Neural crest cell (in vitro differentiated cells): ENCODE measurements at regions not wholly inside any gene's neighbourhood (a gene's known extent, or its start where the extent isn't known, plus 50 kb on each side); places are given as distances from the start of the nearest gene placed in this dataset.

Experiments
- DNase-seq: peaks from one replicate; pipeline ENCODE4 v3.0.0; 2021; ENCODE audit warnings: low read depth, mixed read lengths, low spot score
- H3K27ac Mint-ChIP-seq: one replicate; pipeline ENCODE4 v1.8.0; 2021; ENCODE audit warnings: mild to moderate bottlenecking, mixed read lengths; ENCODE audit not compliant: unreplicated experiment
- H3K27me3 Mint-ChIP-seq: 2 replicates; pipeline ENCODE4 v1.8.0; 2021; ENCODE audit warnings: low read depth, mild to moderate bottlenecking, mixed read lengths
- H3K36me3 Mint-ChIP-seq: 2 replicates; pipeline ENCODE4 v1.8.0; 2021; ENCODE audit warnings: low read depth, mild to moderate bottlenecking, mixed read lengths
- H3K4me1 Mint-ChIP-seq: 2 replicates; pipeline ENCODE4 v1.8.0; 2021; ENCODE audit warnings: mixed read lengths
- H3K4me3 Mint-ChIP-seq: one replicate; pipeline ENCODE4 v1.8.0; 2021; ENCODE audit warnings: mild to moderate bottlenecking, mixed read lengths
- H3K9me3 Mint-ChIP-seq: 2 replicates; pipeline ENCODE4 v1.8.0; 2021; ENCODE audit warnings: mixed read lengths
- CTCF ChIP-seq: fragments of 200-600 bp; sonication (generic); conservative IDR thresholded peaks from 2 replicates; pipeline ENCODE4 v1.5.0; 2021; ENCODE audit warnings: antibody characterized with exemption, mild to moderate bottlenecking

GRCh38 chr5:32880796-32881195 lies 169.7 kb downstream of the NPR3 start:
- peaks cover 22% of the 10 kb centered on the region for H3K9me3 Mint-ChIP-seq
- TF ChIP-seq CTCF = no peak
- no peaks in the 10 kb centered on the region for H3K27me3 Mint-ChIP-seq

GRCh38 chr5:32887390-32887789 lies 176.3 kb downstream of the NPR3 start:
- Mint-ChIP-seq H3K36me3 (peaks cover 4% of the 10 kb centered on the region), H3K9me3 (peaks cover 15% of the 10 kb centered on the region), H3K27ac (no peak overlapping the region), H3K4me3 (no peak overlapping the region), H3K27me3 (no peaks in the 10 kb centered on the region), H3K4me1 (no peaks in the 10 kb centered on the region)
- DNase-seq = no peak
- TF ChIP-seq CTCF = no peak

More at GRCh38 chr5:32880796-32881195, 169.7 kb downstream of the NPR3 start:
- DNase-seq = no peak
- Mint-ChIP-seq H3K4me1 (no peaks in the 10 kb centered on the region), H3K4me3 (no peak overlapping the region), H3K27ac (no peak overlapping the region), H3K36me3 (peaks cover 8% of the 10 kb centered on the region)

- Mint-ChIP-seq H3K27ac (no peak overlapping the region), H3K9me3 (peaks cover 6% of the 10 kb centered on the region), H3K27me3 (no peaks in the 10 kb centered on the region), H3K4me3 (no peak overlapping the region), H3K4me1 (no peaks in the 10 kb centered on the region), H3K36me3 (no peaks in the 10 kb centered on the region)
- DNase-seq = no peak
- TF ChIP-seq CTCF = no peak
Measured at GRCh38 chr5:32889078-32889477, 178.0 kb downstream of the NPR3 start.

- H3K27ac Mint-ChIP-seq = no peak overlapping the region
- peaks cover 15% of the 10 kb centered on the region for H3K9me3 Mint-ChIP-seq
- no peak for DNase-seq
- no peak overlapping the region for H3K4me3 Mint-ChIP-seq
- H3K27me3 Mint-ChIP-seq = no peaks in the 10 kb centered on the region
- H3K4me1 Mint-ChIP-seq = no peaks in the 10 kb centered on the region
- TF ChIP-seq CTCF = no peak
- peaks cover 6% of the 10 kb centered on the region for H3K36me3 Mint-ChIP-seq
Measured at GRCh38 chr5:32903613-32904012, 192.5 kb downstream of the NPR3 start.

GRCh38 chr5:32908641-32909040 lies 197.5 kb downstream of the NPR3 start:
- Mint-ChIP-seq H3K27ac (no peak overlapping the region), H3K36me3 (peaks cover 5% of the 10 kb centered on the region), H3K9me3 (peaks cover 7% of the 10 kb centered on the region), H3K4me3 (no peak overlapping the region), H3K27me3 (no peaks in the 10 kb centered on the region), H3K4me1 (no peaks in the 10 kb centered on the region)
- no peak for DNase-seq
- no peak for TF ChIP-seq CTCF

GRCh38 chr5:32909207-32909606 lies 198.1 kb downstream of the NPR3 start:
- Mint-ChIP-seq H3K4me3 (no peak overlapping the region), H3K27me3 (no peaks in the 10 kb centered on the region), H3K4me1 (no peaks in the 10 kb centered on the region), H3K36me3 (peaks cover 5% of the 10 kb centered on the region), H3K27ac (no peak overlapping the region), H3K9me3 (peaks cover 7% of the 10 kb centered on the region)
- TF ChIP-seq CTCF = no peak
- DNase-seq = no peak
